WTC11 (cell line): ENCODE measurements at regions not wholly inside any gene's neighbourhood (a gene's known extent, or its start where the extent isn't known, plus 50 kb on each side); places are given as distances from the start of the nearest gene placed in this dataset.

ENCODE experiments used
- ATAC-seq: fragments of 200-7000 bp; cut with Tn5 transposase; 2 replicates; pipeline ENCODE4 v1.10.0; 2021; ENCODE audit warnings: mild to moderate bottlenecking, moderate library complexity
- CTCF ChIA-PET: fragments of 300-600 bp; sonication (Branson Sonifier 250); formaldehyde crosslinking; loops from one replicate; lab custom pipeline; 2021; ENCODE audit warnings: antibody characterized with exemption; lab: Charles Lee
- POLR2A ChIA-PET: fragments of 350-600 bp; sonication (Branson Sonifier 250); formaldehyde crosslinking; loops from one replicate; lab custom pipeline; 2021; ENCODE audit warnings: antibody characterized with exemption; lab: Charles Lee
- DNase-seq: peaks from one replicate; pipeline ENCODE4 v3.0.0; 2021; ENCODE audit warnings: low spot score
- H3K27ac Mint-ChIP-seq: 2 replicates; pipeline ENCODE4 v1.8.0; 2021; ENCODE audit warnings: mixed read lengths
- H3K27me3 Mint-ChIP-seq: 2 replicates; pipeline ENCODE4 v1.8.0; 2021; ENCODE audit warnings: low read depth, mild to moderate bottlenecking, moderate library complexity, mixed read lengths
- H3K36me3 Mint-ChIP-seq: 2 replicates; pipeline ENCODE4 v1.8.0; 2021; ENCODE audit warnings: mixed read lengths
- H3K4me1 Mint-ChIP-seq: 2 replicates; pipeline ENCODE4 v1.8.0; 2022; ENCODE audit warnings: mixed read lengths
- H3K4me3 Mint-ChIP-seq: 2 replicates; pipeline ENCODE4 v1.8.0; 2021; ENCODE audit warnings: mild to moderate bottlenecking, moderate library complexity, mixed read lengths
- H3K9me3 Mint-ChIP-seq: 2 replicates; pipeline ENCODE4 v1.8.0; 2021; ENCODE audit warnings: mixed read lengths
- CBFB ChIP-seq: sonication (generic); formaldehyde crosslinking; IDR thresholded peaks from 2 replicates; pipeline ENCODE4 v1.8.1; 2022; ENCODE audit warnings: mild to moderate bottlenecking, low read depth, missing genetic modification reagents
- E2F5 ChIP-seq: sonication (generic); formaldehyde crosslinking; IDR thresholded peaks from 2 replicates; pipeline ENCODE4 v1.8.1; 2022; ENCODE audit warnings: mild to moderate bottlenecking, moderate library complexity, missing genetic modification reagents
- ETV6 ChIP-seq: sonication (generic); formaldehyde crosslinking; IDR thresholded peaks from 2 replicates; pipeline ENCODE4 v1.8.1; 2022; ENCODE audit warnings: mild to moderate bottlenecking, missing genetic modification reagents
- GABPB1 ChIP-seq: sonication (generic); formaldehyde crosslinking; IDR thresholded peaks from 2 replicates; pipeline ENCODE4 v1.8.1; 2023; ENCODE audit warnings: mild to moderate bottlenecking, missing genetic modification reagents
- HMGA2 ChIP-seq: fragments of 250-450 bp; sonication (Bioruptor Pico); IDR thresholded peaks from 2 replicates; pipeline ENCODE4 v1.4.0; 2021; ENCODE audit warnings: mild to moderate bottlenecking, moderate library complexity
- IRF1 ChIP-seq: sonication (generic); formaldehyde crosslinking; IDR thresholded peaks from 2 replicates; pipeline ENCODE4 v1.8.0; 2023; ENCODE audit warnings: missing genetic modification reagents
- NFATC4 ChIP-seq: fragments of 250-450 bp; sonication (Bioruptor Pico); IDR thresholded peaks from 2 replicates; pipeline ENCODE4 v1.9.0; 2021; ENCODE audit warnings: mild to moderate bottlenecking
- NFE2L1 ChIP-seq: sonication (generic); formaldehyde crosslinking; IDR thresholded peaks from 2 replicates; pipeline ENCODE4 v1.8.1; 2023; ENCODE audit warnings: missing genetic modification reagents
- NFYB ChIP-seq: sonication (generic); formaldehyde crosslinking; conservative IDR thresholded peaks from 2 replicates; pipeline ENCODE4 v1.8.0; 2022; ENCODE audit warnings: low read depth, missing genetic modification reagents
- NR1H2 ChIP-seq: sonication (generic); formaldehyde crosslinking; IDR thresholded peaks from 2 replicates; pipeline ENCODE4 v1.9.0; 2021; ENCODE audit warnings: mild to moderate bottlenecking, moderate library complexity, missing genetic modification reagents
- NR2C2 ChIP-seq: sonication (generic); formaldehyde crosslinking; IDR thresholded peaks from 2 replicates; pipeline ENCODE4 v1.8.0; 2022; ENCODE audit warnings: mild to moderate bottlenecking, missing genetic modification reagents
- OVOL2 ChIP-seq: fragments of 250-450 bp; sonication (Bioruptor Pico); IDR thresholded peaks from 2 replicates; pipeline ENCODE4 v1.9.0; 2021; ENCODE audit warnings: mild to moderate bottlenecking, borderline replicate concordance
- RELA ChIP-seq: sonication (generic); formaldehyde crosslinking; IDR thresholded peaks from 2 replicates; pipeline ENCODE4 v1.8.1; 2022; ENCODE audit warnings: missing genetic modification reagents, mild to moderate bottlenecking, borderline replicate concordance
- SOX15 ChIP-seq: fragments of 250-450 bp; sonication (Bioruptor Pico); IDR thresholded peaks from 2 replicates; pipeline ENCODE4 v1.9.0; 2021; ENCODE audit warnings: mild to moderate bottlenecking
- TEAD4 ChIP-seq: sonication (generic); formaldehyde crosslinking; IDR thresholded peaks from 2 replicates; pipeline ENCODE4 v1.8.0; 2022; ENCODE audit warnings: mild to moderate bottlenecking, missing genetic modification reagents
- TP53 ChIP-seq: sonication (generic); formaldehyde crosslinking; IDR thresholded peaks from 2 replicates; pipeline ENCODE4 v1.8.1; 2023; ENCODE audit warnings: mild to moderate bottlenecking, missing genetic modification reagents
- USF1 ChIP-seq: sonication (generic); formaldehyde crosslinking; IDR thresholded peaks from 2 replicates; pipeline ENCODE4 v1.8.0; 2022; ENCODE audit warnings: mild to moderate bottlenecking, missing genetic modification reagents
- ZBTB21 ChIP-seq: sonication (generic); formaldehyde crosslinking; IDR thresholded peaks from 2 replicates; pipeline ENCODE4 v1.8.1; 2023; ENCODE audit warnings: mild to moderate bottlenecking, missing genetic modification reagents, borderline replicate concordance
- ZNF396 ChIP-seq: fragments of 250-450 bp; sonication (Bioruptor Pico); IDR thresholded peaks from 2 replicates; pipeline ENCODE4 v1.8.0; 2021; ENCODE audit warnings: mild to moderate bottlenecking, moderate library complexity, borderline replicate concordance
- TF ChIP-seq, protein P1 (sequence below): sonication (generic); formaldehyde crosslinking; IDR thresholded peaks from 2 replicates; pipeline ENCODE4 v1.8.1; 2023; ENCODE audit warnings: mild to moderate bottlenecking, moderate library complexity, missing genetic modification reagents
- TF ChIP-seq, protein P2 (sequence below): fragments of 250-450 bp; sonication (Bioruptor Pico); IDR thresholded peaks from 2 replicates; pipeline ENCODE4 v1.8.0; 2021; ENCODE audit warnings: mild to moderate bottlenecking
- TF ChIP-seq, protein P3 (sequence below): sonication (generic); formaldehyde crosslinking; conservative IDR thresholded peaks from 2 replicates; pipeline ENCODE4 v1.8.1; 2022; ENCODE audit warnings: mild to moderate bottlenecking, missing genetic modification reagents
- TF ChIP-seq, protein P4 (sequence below): fragments of 200-600 bp; IDR thresholded peaks from 2 replicates; pipeline ENCODE4 v1.8.0; 2022; ENCODE audit warnings: antibody characterized with exemption
- TF ChIP-seq, protein P5 (sequence below): fragments of 250-450 bp; sonication (Bioruptor Pico); conservative IDR thresholded peaks from 2 replicates; pipeline ENCODE4 v1.9.0; 2021; ENCODE audit warnings: mild to moderate bottlenecking
- TF ChIP-seq, protein P6 (sequence below): sonication (generic); formaldehyde crosslinking; IDR thresholded peaks from 2 replicates; pipeline ENCODE4 v1.8.0; 2022; ENCODE audit warnings: mild to moderate bottlenecking, missing genetic modification reagents

DNA sequence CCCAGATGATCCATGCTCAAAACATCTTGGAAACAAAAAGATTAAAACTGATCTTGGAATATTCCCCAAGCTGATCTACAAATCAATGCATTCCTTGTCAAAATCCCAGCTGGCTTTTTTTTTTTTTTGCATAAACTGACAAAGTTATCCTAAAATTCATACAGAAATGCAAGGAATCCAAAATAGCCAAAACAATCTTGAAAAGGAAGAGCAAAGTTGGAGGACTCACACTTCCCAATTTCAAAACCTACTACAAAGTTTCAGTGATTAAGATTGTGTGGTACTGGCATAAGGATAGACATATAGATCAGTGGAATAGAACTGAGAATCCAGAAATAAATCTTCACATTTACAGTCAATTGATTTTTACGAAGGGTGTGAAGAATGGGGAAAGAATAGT is 306.8 kb upstream of the MGAT5 start:
- ATAC-seq (no peak), DNase-seq (no peak)
- Mint-ChIP-seq H3K27me3 (no peaks in the 10 kb centered on the region), H3K9me3 (no peaks in the 10 kb centered on the region), H3K4me1 (no peaks in the 10 kb centered on the region; the same call in 1 of the 2 replicates), H3K27ac (no peak overlapping the region), H3K36me3 (no peaks in the 10 kb centered on the region)
- POLR2A ChIA-PET: no interaction called here
- TF ChIP-seq NR2C2 (CRISPR knock-in tag) (no peak), TEAD4 (CRISPR knock-in tag) (no peak), TP53 (CRISPR knock-in tag) (no peak), RELA (CRISPR knock-in tag) (no peak), HMGA2 (CRISPR knock-in tag) (no peak), E2F5 (no peak), OVOL2 (CRISPR knock-in tag) (no peak), NFATC4 (no peak), NR1H2 (CRISPR knock-in tag) (no peak), ZNF396 (CRISPR knock-in tag) (no peak)
- TF ChIP-seq, protein P1, sequence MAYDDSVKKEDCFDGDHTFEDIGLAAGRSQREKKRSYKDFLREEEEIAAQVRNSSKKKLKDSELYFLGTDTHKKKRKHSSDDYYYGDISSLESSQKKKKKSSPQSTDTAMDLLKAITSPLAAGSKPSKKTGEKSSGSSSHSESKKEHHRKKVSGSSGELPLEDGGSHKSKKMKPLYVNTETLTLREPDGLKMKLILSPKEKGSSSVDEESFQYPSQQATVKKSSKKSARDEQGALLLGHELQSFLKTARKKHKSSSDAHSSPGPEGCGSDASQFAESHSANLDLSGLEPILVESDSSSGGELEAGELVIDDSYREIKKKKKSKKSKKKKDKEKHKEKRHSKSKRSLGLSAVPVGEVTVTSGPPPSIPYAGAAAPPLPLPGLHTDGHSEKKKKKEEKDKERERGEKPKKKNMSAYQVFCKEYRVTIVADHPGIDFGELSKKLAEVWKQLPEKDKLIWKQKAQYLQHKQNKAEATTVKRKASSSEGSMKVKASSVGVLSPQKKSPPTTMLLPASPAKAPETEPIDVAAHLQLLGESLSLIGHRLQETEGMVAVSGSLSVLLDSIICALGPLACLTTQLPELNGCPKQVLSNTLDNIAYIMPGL (CRISPR knock-in tag): no peak
- TF ChIP-seq, protein P2, sequence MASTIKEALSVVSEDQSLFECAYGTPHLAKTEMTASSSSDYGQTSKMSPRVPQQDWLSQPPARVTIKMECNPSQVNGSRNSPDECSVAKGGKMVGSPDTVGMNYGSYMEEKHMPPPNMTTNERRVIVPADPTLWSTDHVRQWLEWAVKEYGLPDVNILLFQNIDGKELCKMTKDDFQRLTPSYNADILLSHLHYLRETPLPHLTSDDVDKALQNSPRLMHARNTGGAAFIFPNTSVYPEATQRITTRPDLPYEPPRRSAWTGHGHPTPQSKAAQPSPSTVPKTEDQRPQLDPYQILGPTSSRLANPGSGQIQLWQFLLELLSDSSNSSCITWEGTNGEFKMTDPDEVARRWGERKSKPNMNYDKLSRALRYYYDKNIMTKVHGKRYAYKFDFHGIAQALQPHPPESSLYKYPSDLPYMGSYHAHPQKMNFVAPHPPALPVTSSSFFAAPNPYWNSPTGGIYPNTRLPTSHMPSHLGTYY (CRISPR knock-in tag): no peak
- TF ChIP-seq, all 79 proteins: peak for 0
- CTCF ChIA-PET: interaction anchor here (0.6 kb wide), 1 partner anchor 76 kb away, joined by 3 read pairs; no protein-coding TSS in a partner anchor
- H3K4me3 Mint-ChIP-seq: no peak overlapping the region

DNA sequence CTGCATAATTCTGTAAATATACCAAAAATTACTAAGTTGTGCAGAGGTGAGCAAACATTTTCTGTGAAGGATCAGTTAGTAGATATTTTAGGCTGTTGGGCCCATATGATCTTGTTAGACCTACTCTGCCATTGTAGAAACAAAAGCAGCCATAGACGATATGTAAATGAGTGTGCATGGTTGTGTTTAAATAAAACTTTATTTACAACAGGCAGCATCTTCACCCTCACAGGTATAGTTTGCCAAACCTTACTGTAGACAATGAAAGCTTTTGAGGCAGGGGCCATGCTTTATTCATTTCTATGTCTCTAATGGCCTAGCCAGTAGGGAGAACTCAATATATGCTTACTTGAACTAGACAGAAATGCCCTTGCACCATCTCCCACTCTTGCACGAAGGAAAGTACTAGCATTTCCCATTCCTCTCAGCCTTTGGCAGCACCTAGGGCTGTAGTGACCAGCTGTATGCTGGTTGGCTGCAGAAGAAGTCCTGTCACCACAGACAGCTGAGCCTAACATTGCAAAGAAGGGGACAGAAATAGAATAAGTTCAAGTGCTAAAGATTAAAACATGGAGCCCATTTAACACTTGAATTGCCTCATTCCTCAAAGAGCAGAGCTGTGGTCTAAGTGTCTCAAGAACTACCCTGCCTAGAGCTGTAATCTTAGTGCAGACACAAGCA is 305.1 kb upstream of the MGAT5 start:
- CTCF ChIA-PET: no interaction called here
- Mint-ChIP-seq H3K4me3 (no peak overlapping the region), H3K27me3 (no peaks in the 10 kb centered on the region), H3K4me1 (no peaks in the 10 kb centered on the region; the same call in 1 of the 2 replicates), H3K36me3 (no peaks in the 10 kb centered on the region), H3K27ac (no peak overlapping the region), H3K9me3 (no peaks in the 10 kb centered on the region)
- ATAC-seq (no peak), DNase-seq (no peak)
- POLR2A ChIA-PET: no interaction called here
- TF ChIP-seq CBFB (CRISPR knock-in tag): no peak
- TF ChIP-seq IRF1 (CRISPR knock-in tag): no peak
- no peak for TF ChIP-seq ETV6 (CRISPR knock-in tag)
- TF ChIP-seq, protein P3, sequence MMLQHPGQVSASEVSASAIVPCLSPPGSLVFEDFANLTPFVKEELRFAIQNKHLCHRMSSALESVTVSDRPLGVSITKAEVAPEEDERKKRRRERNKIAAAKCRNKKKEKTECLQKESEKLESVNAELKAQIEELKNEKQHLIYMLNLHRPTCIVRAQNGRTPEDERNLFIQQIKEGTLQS (CRISPR knock-in tag): no peak
- TF ChIP-seq, protein P4, sequence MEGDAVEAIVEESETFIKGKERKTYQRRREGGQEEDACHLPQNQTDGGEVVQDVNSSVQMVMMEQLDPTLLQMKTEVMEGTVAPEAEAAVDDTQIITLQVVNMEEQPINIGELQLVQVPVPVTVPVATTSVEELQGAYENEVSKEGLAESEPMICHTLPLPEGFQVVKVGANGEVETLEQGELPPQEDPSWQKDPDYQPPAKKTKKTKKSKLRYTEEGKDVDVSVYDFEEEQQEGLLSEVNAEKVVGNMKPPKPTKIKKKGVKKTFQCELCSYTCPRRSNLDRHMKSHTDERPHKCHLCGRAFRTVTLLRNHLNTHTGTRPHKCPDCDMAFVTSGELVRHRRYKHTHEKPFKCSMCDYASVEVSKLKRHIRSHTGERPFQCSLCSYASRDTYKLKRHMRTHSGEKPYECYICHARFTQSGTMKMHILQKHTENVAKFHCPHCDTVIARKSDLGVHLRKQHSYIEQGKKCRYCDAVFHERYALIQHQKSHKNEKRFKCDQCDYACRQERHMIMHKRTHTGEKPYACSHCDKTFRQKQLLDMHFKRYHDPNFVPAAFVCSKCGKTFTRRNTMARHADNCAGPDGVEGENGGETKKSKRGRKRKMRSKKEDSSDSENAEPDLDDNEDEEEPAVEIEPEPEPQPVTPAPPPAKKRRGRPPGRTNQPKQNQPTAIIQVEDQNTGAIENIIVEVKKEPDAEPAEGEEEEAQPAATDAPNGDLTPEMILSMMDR: no peak
- no peak for TF ChIP-seq USF1 (CRISPR knock-in tag)
- no peak for TF ChIP-seq GABPB1 (CRISPR knock-in tag)
- TF ChIP-seq ZBTB21 (CRISPR knock-in tag): no peak
- no peak for TF ChIP-seq SOX15 (CRISPR knock-in tag)
- no peak for TF ChIP-seq NFYB
- TF ChIP-seq, protein P5, sequence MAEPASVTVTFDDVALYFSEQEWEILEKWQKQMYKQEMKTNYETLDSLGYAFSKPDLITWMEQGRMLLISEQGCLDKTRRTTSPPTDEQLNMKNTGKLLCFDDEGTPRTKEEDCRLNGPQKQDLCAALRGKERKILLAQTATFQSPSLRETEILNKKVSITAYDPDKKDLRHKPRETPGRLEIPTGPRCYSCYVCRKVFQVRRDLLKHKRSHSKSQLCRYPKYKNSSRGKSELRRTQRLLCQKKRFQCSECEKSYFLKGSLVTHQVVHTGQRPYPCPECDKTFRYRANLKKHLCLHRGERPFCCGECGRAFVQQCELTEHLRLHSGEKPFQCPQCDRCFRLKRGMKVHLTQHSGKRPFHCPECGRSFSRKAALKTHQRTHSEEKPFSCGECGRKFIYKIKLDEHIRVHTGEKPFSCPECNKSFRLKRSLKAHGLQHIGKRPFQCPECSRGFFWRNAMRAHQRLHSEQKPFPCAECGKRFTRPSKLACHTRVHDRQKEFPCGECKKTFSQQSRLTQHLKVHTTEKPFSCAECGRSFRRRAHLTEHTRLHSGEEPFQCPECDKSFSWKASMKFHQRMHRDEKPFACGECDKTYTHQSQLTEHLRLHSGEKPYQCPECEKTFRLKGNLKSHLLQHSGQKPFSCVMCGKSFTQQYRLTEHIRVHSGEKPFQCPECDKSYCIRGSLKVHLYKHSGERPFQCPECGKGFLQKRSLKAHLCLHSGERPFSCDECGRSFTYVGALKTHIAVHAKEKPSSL (CRISPR knock-in tag): no peak
- TF ChIP-seq, protein P6, sequence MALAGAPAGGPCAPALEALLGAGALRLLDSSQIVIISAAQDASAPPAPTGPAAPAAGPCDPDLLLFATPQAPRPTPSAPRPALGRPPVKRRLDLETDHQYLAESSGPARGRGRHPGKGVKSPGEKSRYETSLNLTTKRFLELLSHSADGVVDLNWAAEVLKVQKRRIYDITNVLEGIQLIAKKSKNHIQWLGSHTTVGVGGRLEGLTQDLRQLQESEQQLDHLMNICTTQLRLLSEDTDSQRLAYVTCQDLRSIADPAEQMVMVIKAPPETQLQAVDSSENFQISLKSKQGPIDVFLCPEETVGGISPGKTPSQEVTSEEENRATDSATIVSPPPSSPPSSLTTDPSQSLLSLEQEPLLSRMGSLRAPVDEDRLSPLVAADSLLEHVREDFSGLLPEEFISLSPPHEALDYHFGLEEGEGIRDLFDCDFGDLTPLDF: no peak
- no peak for TF ChIP-seq HMGA2 (CRISPR knock-in tag)
- TF ChIP-seq ZNF396 (CRISPR knock-in tag): no peak
- no peak for TF ChIP-seq NFE2L1 (CRISPR knock-in tag)
